Panc1 (cell line): ENCODE measurements at regions not wholly inside any gene's neighbourhood (a gene's known extent, or its start where the extent isn't known, plus 50 kb on each side); places are given as distances from the start of the nearest gene placed in this dataset.

Source experiments
- POLR2AphosphoS5 ChIP-seq: IDR thresholded peaks from 2 replicates; pipeline ENCODE4 v1.6.1; 2012; ENCODE audit warnings: mild to moderate bottlenecking, low read depth, low read length, moderate library complexity
- TF ChIP-seq, protein P1 (sequence below): fragments of 450-650 bp; IDR thresholded peaks from 2 replicates; pipeline ENCODE4 v1.5.1; 2017; ENCODE audit warnings: mild to moderate bottlenecking

DNA sequence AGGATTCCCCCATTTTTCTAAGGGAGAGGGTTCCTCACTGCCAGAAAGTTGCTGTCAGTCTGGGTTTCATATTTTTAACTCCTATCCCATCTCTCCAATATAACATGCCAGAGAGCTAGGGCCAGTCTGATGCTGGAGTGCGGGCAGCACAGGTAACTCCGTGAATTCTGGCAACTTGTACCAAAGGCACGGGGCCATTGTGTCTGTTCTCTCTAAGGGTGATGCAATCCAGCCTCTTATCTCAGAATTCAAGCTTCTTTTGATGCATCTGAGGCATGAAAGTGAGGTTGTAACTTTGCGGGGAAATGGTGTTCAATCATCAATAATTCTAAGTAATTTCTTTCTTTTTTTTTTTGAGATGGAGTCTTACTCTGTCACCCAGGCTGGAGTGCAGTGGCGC lies 1074.4 kb downstream of the TYW1 start:
- TF ChIP-seq, protein P1, sequence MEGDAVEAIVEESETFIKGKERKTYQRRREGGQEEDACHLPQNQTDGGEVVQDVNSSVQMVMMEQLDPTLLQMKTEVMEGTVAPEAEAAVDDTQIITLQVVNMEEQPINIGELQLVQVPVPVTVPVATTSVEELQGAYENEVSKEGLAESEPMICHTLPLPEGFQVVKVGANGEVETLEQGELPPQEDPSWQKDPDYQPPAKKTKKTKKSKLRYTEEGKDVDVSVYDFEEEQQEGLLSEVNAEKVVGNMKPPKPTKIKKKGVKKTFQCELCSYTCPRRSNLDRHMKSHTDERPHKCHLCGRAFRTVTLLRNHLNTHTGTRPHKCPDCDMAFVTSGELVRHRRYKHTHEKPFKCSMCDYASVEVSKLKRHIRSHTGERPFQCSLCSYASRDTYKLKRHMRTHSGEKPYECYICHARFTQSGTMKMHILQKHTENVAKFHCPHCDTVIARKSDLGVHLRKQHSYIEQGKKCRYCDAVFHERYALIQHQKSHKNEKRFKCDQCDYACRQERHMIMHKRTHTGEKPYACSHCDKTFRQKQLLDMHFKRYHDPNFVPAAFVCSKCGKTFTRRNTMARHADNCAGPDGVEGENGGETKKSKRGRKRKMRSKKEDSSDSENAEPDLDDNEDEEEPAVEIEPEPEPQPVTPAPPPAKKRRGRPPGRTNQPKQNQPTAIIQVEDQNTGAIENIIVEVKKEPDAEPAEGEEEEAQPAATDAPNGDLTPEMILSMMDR: no peak
- no peak for TF ChIP-seq POLR2AphosphoS5
